Karpas-422 (cell line): ENCODE measurements at regions not wholly inside any gene's neighbourhood (a gene's known extent, or its start where the extent isn't known, plus 50 kb on each side); places are given as distances from the start of the nearest gene placed in this dataset.
A peak's percentile ranks its signal among the peaks of the same experiment; 100 is the strongest.

ENCODE experiments used
- DNase-seq: peaks from one replicate; pipeline ENCODE4 v3.0.0-alpha.2; 2015
- H2AFZ ChIP-seq: fragments of 200-600 bp; sonication (generic); 2 replicates; pipeline ENCODE4 v1.6.1; 2014; ENCODE audit warnings: antibody characterized with exemption, low read length, mixed read lengths
- H3K27ac ChIP-seq: fragments of 200-600 bp; sonication (generic); 2 replicates; pipeline ENCODE4 v1.5.1; 2014; ENCODE audit warnings: mild to moderate bottlenecking, low read length, moderate library complexity
- H3K27me3 ChIP-seq: fragments of 200-600 bp; sonication (generic); 2 replicates; pipeline ENCODE4 v1.6.1; 2014; ENCODE audit warnings: low read length, mixed read lengths
- H3K36me3 ChIP-seq: fragments of 200-600 bp; sonication (generic); 2 replicates; pipeline ENCODE4 v1.6.1; 2014; ENCODE audit warnings: low read length, mixed read lengths; ENCODE audit not compliant: insufficient read depth
- H3K4me1 ChIP-seq: fragments of 200-600 bp; sonication (generic); 2 replicates; pipeline ENCODE4 v1.6.1; 2014; ENCODE audit warnings: mild to moderate bottlenecking, low read length, mixed read lengths
- H3K4me2 ChIP-seq: fragments of 200-600 bp; sonication (generic); 2 replicates; pipeline ENCODE4 v1.6.1; 2014; ENCODE audit warnings: low read length, low read depth, mild to moderate bottlenecking; ENCODE audit not compliant: poor library complexity, severe bottlenecking
- H3K4me3 ChIP-seq: fragments of 200-600 bp; sonication (generic); 2 replicates; pipeline ENCODE4 v1.5.1; 2014; ENCODE audit warnings: mild to moderate bottlenecking, antibody characterized with exemption, low read length, mixed read lengths
- H3K79me2 ChIP-seq: fragments of 200-600 bp; sonication (generic); 2 replicates; pipeline ENCODE4 v1.6.1; 2014; ENCODE audit warnings: mild to moderate bottlenecking, low read length, mixed read lengths
- H3K9ac ChIP-seq: fragments of 200-600 bp; sonication (generic); 2 replicates; pipeline ENCODE4 v1.6.0; 2014; ENCODE audit warnings: low read length
- H3K9me2 ChIP-seq: fragments of 200-600 bp; sonication (generic), shearing (Covaris generic); replicated peaks from 2 replicates; pipeline ENCODE4 v1.6.0; 2014; ENCODE audit warnings: mild to moderate bottlenecking, low read length, moderate library complexity; ENCODE audit not compliant: insufficient read depth
- H3K9me3 ChIP-seq: fragments of 300-700, 200-600 bp; sonication (generic); 2 replicates; pipeline ENCODE4 v1.6.1; 2014; ENCODE audit warnings: low read length, mixed read lengths
- H4K20me1 ChIP-seq: fragments of 200-600 bp; sonication (generic); 2 replicates; pipeline ENCODE4 v1.6.1; 2014; ENCODE audit warnings: mild to moderate bottlenecking, antibody characterized with exemption, low read length, low read depth; ENCODE audit not compliant: insufficient read depth

DNA sequence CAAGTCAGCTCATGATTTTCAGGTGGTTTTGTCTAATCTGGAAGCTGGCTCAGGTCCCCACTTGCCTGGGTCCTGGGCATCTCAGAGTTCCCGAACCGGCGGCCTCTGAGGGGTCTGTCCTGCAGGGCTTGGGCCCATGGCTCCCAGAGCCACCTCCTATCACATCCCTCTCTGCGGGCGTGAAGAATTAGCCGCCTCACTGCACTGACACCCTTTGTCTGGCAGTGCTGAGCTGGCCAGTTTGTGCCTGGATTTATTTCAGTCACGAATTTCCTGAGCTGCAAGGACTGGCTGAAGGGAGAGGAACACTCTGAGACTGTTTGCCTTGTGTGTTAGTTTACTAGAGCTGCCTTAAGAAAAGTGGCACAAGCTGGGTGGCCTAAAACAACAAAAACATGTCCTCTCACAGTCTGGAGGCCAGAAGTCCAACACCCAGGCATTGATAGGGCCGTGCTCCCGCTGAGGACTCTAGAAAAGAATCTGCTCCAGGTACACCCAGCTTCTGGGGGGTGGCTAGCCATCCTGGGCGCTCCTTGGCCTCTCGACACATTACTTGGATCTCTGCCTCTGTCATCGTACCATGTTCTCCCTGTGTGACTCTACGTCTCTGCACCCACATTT, 217.5 kb upstream of the DYNLRB2 start:
- Histone ChIP-seq H3K9me2 (no peaks in the 10 kb centered on the region), H3K27me3 (no peaks in the 10 kb centered on the region), H3K4me1 (no peaks in the 10 kb centered on the region), H3K36me3 (no peaks in the 10 kb centered on the region), H3K9me3 (no peaks in the 10 kb centered on the region), H3K9ac (no peak overlapping the region), H3K4me3 (no peak overlapping the region), H3K79me2 (no peaks in the 10 kb centered on the region), H3K4me2 (no peak overlapping the region), H3K27ac (no peak overlapping the region), H4K20me1 (no peaks in the 10 kb centered on the region), H2AFZ (no peak overlapping the region)
- DNase-seq = no peak

GRCh38 chr16:80319181-80319580, 221.6 kb upstream of the DYNLRB2 start:
- H2AFZ ChIP-seq = no peak overlapping the region
- no peaks in the 10 kb centered on the region for H3K4me1 ChIP-seq
- no peaks in the 10 kb centered on the region for H3K79me2 ChIP-seq
- H3K9me2 ChIP-seq = no peaks in the 10 kb centered on the region
- no peak overlapping the region for H3K4me3 ChIP-seq
- no peak overlapping the region for H3K27ac ChIP-seq
- no peak overlapping the region for H3K4me2 ChIP-seq
- H4K20me1 ChIP-seq = no peaks in the 10 kb centered on the region
- H3K36me3 ChIP-seq = no peaks in the 10 kb centered on the region
- no peaks in the 10 kb centered on the region for H3K27me3 ChIP-seq
- H3K9ac ChIP-seq = no peak overlapping the region
- H3K9me3 ChIP-seq = no peaks in the 10 kb centered on the region
- peak; percentile 57 for DNase-seq

DNA sequence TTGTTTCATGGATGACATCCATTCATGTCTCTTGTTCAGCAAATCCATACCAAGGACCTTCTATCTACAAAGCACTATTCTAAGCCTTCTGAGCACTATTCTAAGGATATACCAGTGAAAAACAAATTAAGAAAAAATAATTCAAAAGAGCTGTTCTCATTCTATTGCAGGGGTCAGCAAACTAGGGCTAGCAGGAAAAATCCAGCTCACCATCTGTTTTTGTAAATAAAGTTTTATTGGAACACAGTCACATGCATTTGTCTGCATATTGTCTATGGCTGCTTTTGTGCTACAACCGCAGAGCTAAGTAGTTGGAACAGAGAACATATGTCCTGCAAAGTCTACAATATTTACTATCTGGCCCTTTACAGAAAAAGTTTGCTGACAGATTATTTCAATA, 222.7 kb upstream of the DYNLRB2 start:
- Histone ChIP-seq H3K27ac (no peak overlapping the region), H3K9me3 (no peaks in the 10 kb centered on the region), H3K4me3 (no peak overlapping the region), H3K9ac (no peak overlapping the region), H3K9me2 (no peaks in the 10 kb centered on the region), H3K4me1 (no peaks in the 10 kb centered on the region), H4K20me1 (no peaks in the 10 kb centered on the region), H3K4me2 (no peak overlapping the region), H3K79me2 (no peaks in the 10 kb centered on the region), H2AFZ (no peak overlapping the region), H3K27me3 (no peaks in the 10 kb centered on the region), H3K36me3 (no peaks in the 10 kb centered on the region)
- no peak for DNase-seq

GRCh38 chr16:80317599-80318037, 223.2 kb upstream of the DYNLRB2 start:
- no peaks in the 10 kb centered on the region for H3K9me3 ChIP-seq
- no peaks in the 10 kb centered on the region for H3K9me2 ChIP-seq
- no peak overlapping the region for H3K27ac ChIP-seq
- DNase-seq = no peak
- no peak overlapping the region for H3K9ac ChIP-seq
- H3K4me1 ChIP-seq = no peaks in the 10 kb centered on the region
- H4K20me1 ChIP-seq = no peaks in the 10 kb centered on the region
- no peaks in the 10 kb centered on the region for H3K79me2 ChIP-seq
- no peaks in the 10 kb centered on the region for H3K36me3 ChIP-seq
- H3K27me3 ChIP-seq = no peaks in the 10 kb centered on the region
- no peak overlapping the region for H3K4me2 ChIP-seq
- no peak overlapping the region for H2AFZ ChIP-seq
- no peak overlapping the region for H3K4me3 ChIP-seq

DNA sequence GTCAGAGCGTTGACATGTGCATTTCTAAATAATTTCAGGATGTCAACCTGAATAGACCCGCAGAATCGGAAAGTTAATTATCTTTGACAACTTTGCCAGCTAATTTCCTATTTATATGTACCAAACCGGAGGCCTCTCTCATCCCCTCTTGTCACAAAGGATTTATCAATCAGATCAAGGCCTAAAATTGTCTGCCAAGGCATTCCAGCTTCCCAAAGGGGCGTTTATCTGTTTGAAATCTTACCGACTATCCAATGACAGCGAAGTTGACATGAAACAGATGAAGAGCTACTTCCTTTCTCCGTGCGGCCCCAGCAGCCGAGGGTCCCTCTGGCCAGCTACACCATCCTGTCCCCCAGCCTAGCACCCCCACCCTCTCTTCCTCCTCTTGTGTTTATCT, 223.7 kb upstream of the DYNLRB2 start:
- Histone ChIP-seq H3K36me3 (no peaks in the 10 kb centered on the region), H3K9me3 (no peaks in the 10 kb centered on the region), H3K9ac (no peak overlapping the region), H3K79me2 (no peaks in the 10 kb centered on the region), H3K4me2 (no peak overlapping the region), H3K9me2 (no peaks in the 10 kb centered on the region), H3K27ac (no peak overlapping the region), H2AFZ (no peak overlapping the region), H3K4me1 (no peaks in the 10 kb centered on the region), H3K27me3 (no peaks in the 10 kb centered on the region), H3K4me3 (no peak overlapping the region), H4K20me1 (no peaks in the 10 kb centered on the region)
- no peak for DNase-seq

GRCh38 chr16:80314042-80314441, 226.8 kb upstream of the DYNLRB2 start:
- H3K4me1 ChIP-seq = no peaks in the 10 kb centered on the region

GRCh38 chr16:80309178-80309577, 231.6 kb upstream of the DYNLRB2 start:
- Histone ChIP-seq H3K36me3 (no peaks in the 10 kb centered on the region), H2AFZ (no peak overlapping the region), H3K4me3 (no peak overlapping the region), H3K27ac (no peak overlapping the region), H4K20me1 (no peaks in the 10 kb centered on the region), H3K4me1 (no peaks in the 10 kb centered on the region), H3K9ac (no peak overlapping the region), H3K79me2 (no peaks in the 10 kb centered on the region), H3K4me2 (no peak overlapping the region), H3K9me3 (no peaks in the 10 kb centered on the region), H3K9me2 (no peaks in the 10 kb centered on the region), H3K27me3 (no peaks in the 10 kb centered on the region)
- DNase-seq = no peak

More at GRCh38 chr16:80314042-80314441, 226.8 kb upstream of the DYNLRB2 start:
- Histone ChIP-seq H3K4me3 (no peak overlapping the region), H3K36me3 (no peaks in the 10 kb centered on the region), H3K9me3 (no peaks in the 10 kb centered on the region), H3K27me3 (no peaks in the 10 kb centered on the region), H3K27ac (no peak overlapping the region), H4K20me1 (no peaks in the 10 kb centered on the region), H2AFZ (no peak overlapping the region), H3K79me2 (no peaks in the 10 kb centered on the region), H3K4me2 (no peak overlapping the region), H3K9me2 (no peaks in the 10 kb centered on the region), H3K9ac (no peak overlapping the region)
- no peak for DNase-seq

GRCh38 chr16:80305410-80305809, 235.4 kb upstream of the DYNLRB2 start:
- H3K79me2 ChIP-seq = no peaks in the 10 kb centered on the region
- H3K27ac ChIP-seq = no peak overlapping the region
- H3K27me3 ChIP-seq = no peaks in the 10 kb centered on the region
- no peak overlapping the region for H3K4me2 ChIP-seq
- H3K9me3 ChIP-seq = no peaks in the 10 kb centered on the region
- H4K20me1 ChIP-seq = no peaks in the 10 kb centered on the region
- no peak overlapping the region for H2AFZ ChIP-seq
- DNase-seq = no peak
- H3K36me3 ChIP-seq = no peaks in the 10 kb centered on the region
- no peaks in the 10 kb centered on the region for H3K4me1 ChIP-seq
- no peak overlapping the region for H3K9ac ChIP-seq
- H3K4me3 ChIP-seq = no peak overlapping the region
- H3K9me2 ChIP-seq = no peaks in the 10 kb centered on the region

DNA sequence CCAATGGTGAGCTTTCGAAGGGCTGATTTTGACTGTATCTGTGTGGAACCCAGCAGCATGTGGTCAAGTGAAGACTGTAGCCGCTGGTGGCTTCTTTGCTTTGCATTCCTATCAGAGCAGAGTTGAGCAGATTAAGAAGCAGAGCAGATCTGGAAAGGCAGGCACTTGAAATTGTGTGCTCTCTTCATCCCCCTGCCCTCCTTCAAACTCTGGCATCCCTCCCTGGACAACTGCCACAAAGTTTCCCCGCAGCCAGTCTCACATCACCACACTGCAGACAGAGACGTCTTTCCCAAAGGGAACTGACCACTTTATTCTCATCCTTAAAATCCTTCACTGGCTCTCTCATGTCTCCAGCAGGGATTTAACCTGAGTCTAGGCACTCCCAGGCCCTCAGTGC, 237.1 kb upstream of the DYNLRB2 start:
- Histone ChIP-seq H3K9me2 (no peaks in the 10 kb centered on the region), H4K20me1 (no peaks in the 10 kb centered on the region), H3K4me1 (no peaks in the 10 kb centered on the region), H3K9ac (no peak overlapping the region), H3K9me3 (no peaks in the 10 kb centered on the region), H2AFZ (no peak overlapping the region), H3K79me2 (no peaks in the 10 kb centered on the region), H3K4me3 (no peak overlapping the region), H3K36me3 (no peaks in the 10 kb centered on the region), H3K27me3 (no peaks in the 10 kb centered on the region), H3K4me2 (no peak overlapping the region), H3K27ac (no peak overlapping the region)
- no peak for DNase-seq
